ENCODE measurements at regions not wholly inside any gene's neighbourhood (a gene's known extent, or its start where the extent isn't known, plus 50 kb on each side); places are given as distances from the start of the nearest gene placed in this dataset.

- TF ChIP-seq KDM5A (IDR thresholded peaks at IDR 0.05) (no peak), RFX5 (IDR thresholded peaks at IDR 0.05) (no peak), ZNF302 (CRISPR knock-in tag; IDR thresholded peaks at IDR 0.05) (no peak), TFCP2L1 (CRISPR knock-in tag; IDR thresholded peaks at IDR 0.05) (no peak), SREBF2 (IDR thresholded peaks at IDR 0.05) (no peak), EP300 (IDR thresholded peaks at IDR 0.05) (no peak), HES2 (IDR thresholded peaks at IDR 0.05) (no peak), NR3C1 (IDR thresholded peaks at IDR 0.05) (no peak)
- no peaks in the 10 kb centered on the region for H3K9me3 ChIP-seq
- no peak overlapping the region for H3K4me2 ChIP-seq
- no peak for ATAC-seq
- CTCF ChIA-PET, result interaction anchor here (1.1 kb wide), 1 partner anchor 11 kb away, joined by 3 read pairs; no protein-coding TSS in a partner anchor
- DNase-seq (ENCODE audit: low read depth in 1 of 2, low spot score in 1 of 2), result no peak
- 57% methylated on average over 9 of the region's 9 CpGs for WGBS (ENCODE audit: missing lambda C conversion rate)
- no peak overlapping the region for H3K27ac ChIP-seq
- no peak for FAIRE-seq
- POLR2A ChIA-PET, result no interaction called here
- no peaks in the 10 kb centered on the region for H3K4me1 ChIP-seq
- no peak overlapping the region for H3K4me3 ChIP-seq
These were observed 77.3 kb downstream of the EMX2 start for GRCh38 chr10:117619707-117620405.

GRCh38 chr10:117621196-117621595 is 78.7 kb downstream of the EMX2 start:
- FAIRE-seq, result no peak
- TF ChIP-seq MAZ (IDR thresholded peaks at IDR 0.05; ENCODE audit: borderline replicate concordance, low read depth, low read length), result no peak
- TF ChIP-seq KDM5A (IDR thresholded peaks at IDR 0.05), result no peak
- no peak for TF ChIP-seq BCL3 (IDR thresholded peaks at IDR 0.05)
- no peak for TF ChIP-seq EHMT2 (IDR thresholded peaks at IDR 0.05; ENCODE audit: low read depth)
- no peak for TF ChIP-seq ATOH8 (CRISPR knock-in tag; IDR thresholded peaks at IDR 0.05; ENCODE audit: low read depth)
- TF ChIP-seq TP53 (CRISPR knock-in tag; IDR thresholded peaks at IDR 0.05), result no peak
- TF ChIP-seq HMGXB4 (CRISPR knock-in tag; IDR thresholded peaks at IDR 0.05; ENCODE audit: borderline replicate concordance), result no peak
- no peak for TF ChIP-seq GATA3 (IDR thresholded peaks at IDR 0.05; ENCODE audit: borderline replicate concordance)
- TF ChIP-seq CHD4 (IDR thresholded peaks at IDR 0.05; ENCODE audit: borderline replicate concordance), result no peak
- no peak for TF ChIP-seq KDM1A (IDR thresholded peaks at IDR 0.05; ENCODE audit: low read depth)
- TF ChIP-seq FOXS1 (CRISPR knock-in tag; IDR thresholded peaks at IDR 0.05), result no peak
- no peak for TF ChIP-seq PHF8 (IDR thresholded peaks at IDR 0.05; ENCODE audit: borderline replicate concordance, low read depth)
- TF ChIP-seq ZFP36 (IDR thresholded peaks at IDR 0.05; ENCODE audit: borderline replicate concordance, partially characterized antibody), result no peak
- TF ChIP-seq HOXA7 (CRISPR knock-in tag; IDR thresholded peaks at IDR 0.05), result no peak
- no peak for TF ChIP-seq RCOR1 (IDR thresholded peaks at IDR 0.05; ENCODE audit: low read depth, low read length)
- TF ChIP-seq HOXB13 (CRISPR knock-in tag; IDR thresholded peaks at IDR 0.05; ENCODE audit: low read depth), result no peak
- TF ChIP-seq RAD21 (conservative IDR thresholded peaks at IDR 0.05 in 1 of 2, IDR thresholded peaks at IDR 0.05 in 1 of 2), result no peak
- TF ChIP-seq EHF (CRISPR knock-in tag; IDR thresholded peaks at IDR 0.05), result no peak
- Histone ChIP-seq H3K4me1 (no peaks in the 10 kb centered on the region), H3K27ac (no peak overlapping the region), H3K4me3 (no peak overlapping the region), H3K9me3 (no peaks in the 10 kb centered on the region), H3K4me2 (no peak overlapping the region)
- 70% methylated on average over 7 of the region's 7 CpGs for WGBS (ENCODE audit: missing lambda C conversion rate)
- ATAC-seq, result no peak; a peak in 2 of 6 replicates
- no peak for DNase-seq (ENCODE audit: low read depth in 1 of 2, low spot score in 1 of 2)
- ChIA-PET POLR2A (no interaction called here), CTCF (no interaction called here)

Data from A549 (cell line).